ENCODE measurements at regions not wholly inside any gene's neighbourhood (a gene's known extent, or its start where the extent isn't known, plus 50 kb on each side); places are given as distances from the start of the nearest gene placed in this dataset.
"Not testable (repeated sequence)": the region's sequence is repeated elsewhere in the genome, so short reads cannot be mapped to it uniquely, and the experiment has no call there.

- Histone ChIP-seq H3K27me3 (no peaks in the 10 kb centered on the region), H3K9me3 (no peaks in the 10 kb centered on the region), H3K4me1 (no peaks in the 10 kb centered on the region), H3K27ac (no peak overlapping the region), H3K36me3 (no peaks in the 10 kb centered on the region), H3K4me3 (peak overlapping the region in 1 of 4 donors; percentile 6)
- TF ChIP-seq POLR2A (IDR thresholded peaks at IDR 0.05) (no peak), CTCF (IDR thresholded peaks at IDR 0.05) (no peak), POLR2AphosphoS5 (IDR thresholded peaks at IDR 0.05) (no peak), EP300 (IDR thresholded peaks at IDR 0.05) (no peak)
- ATAC-seq (ENCODE audit: low FRiP score in 2 of 2): peak in 1 of 2 donors; percentile 40
- peak in 1 of 2 donors; percentile 35 for DNase-seq
- WGBS, 2 donors: 52 to 64% methylated on average over 11 to 32 of the region's 46 CpGs
Measured at GRCh38 chr7:32761451-32762205, 129.9 kb downstream of the KBTBD2 start.

GRCh38 chr7:32760755-32761154 is 130.8 kb downstream of the KBTBD2 start:
- not testable (repeated sequence) for DNase-seq; H3K4me3 ChIP-seq; H3K4me1 ChIP-seq; H3K27me3 ChIP-seq; H3K9me3 ChIP-seq; ATAC-seq (ENCODE audit: low FRiP score in 2 of 2); H3K27ac ChIP-seq; H3K36me3 ChIP-seq
- WGBS, 2 donors: 89 to 90% methylated on average over 5 of the region's 5 CpGs

GRCh38 chr7:32759859-32760258 is 131.7 kb downstream of the KBTBD2 start:
- not testable (repeated sequence) for H3K36me3 ChIP-seq; DNase-seq; H3K9me3 ChIP-seq; H3K4me3 ChIP-seq; H3K27ac ChIP-seq; H3K27me3 ChIP-seq; H3K4me1 ChIP-seq; ATAC-seq (ENCODE audit: low FRiP score in 2 of 2)
- 90 to 93% methylated on average over 3 of the region's 3 CpGs for WGBS, 2 donors

- not testable (repeated sequence) for H3K4me1 ChIP-seq; H3K9me3 ChIP-seq; H3K36me3 ChIP-seq; H3K27ac ChIP-seq; ATAC-seq (ENCODE audit: low FRiP score in 2 of 2); H3K27me3 ChIP-seq; H3K4me3 ChIP-seq
- peak in 1 of 2 donors; percentile 56 for DNase-seq
- 94 to 96% methylated on average over 3 to 9 of the region's 29 CpGs for WGBS, 2 donors
Measured at GRCh38 chr7:32753872-32754271, 137.7 kb downstream of the KBTBD2 start.

- ATAC-seq (ENCODE audit: low FRiP score in 2 of 2); H3K9me3 ChIP-seq: not testable (repeated sequence)
- 68 to 74% methylated on average over 2 of the region's 2 CpGs for WGBS, 2 donors
Measured at GRCh38 chr7:32748337-32748736, 143.2 kb downstream of the KBTBD2 start.

GRCh38 chr7:32747443-32748148 is 144.0 kb downstream of the KBTBD2 start:
- not testable (repeated sequence) for H3K4me3 ChIP-seq; H3K27ac ChIP-seq; H3K36me3 ChIP-seq; ATAC-seq (ENCODE audit: low FRiP score in 2 of 2); DNase-seq; H3K4me1 ChIP-seq; H3K27me3 ChIP-seq; H3K9me3 ChIP-seq
- WGBS, 2 donors: 88 to 90% methylated on average over 6 of the region's 6 CpGs

More at GRCh38 chr7:32748337-32748736, 143.2 kb downstream of the KBTBD2 start:
- H3K4me3 ChIP-seq, DNase-seq, H3K27me3 ChIP-seq, H3K27ac ChIP-seq, H3K36me3 ChIP-seq, H3K4me1 ChIP-seq: not testable (repeated sequence)

- not testable (repeated sequence) for ATAC-seq (ENCODE audit: low FRiP score in 2 of 2); H3K4me3 ChIP-seq; H3K4me1 ChIP-seq; H3K27me3 ChIP-seq; DNase-seq; H3K9me3 ChIP-seq; H3K36me3 ChIP-seq; H3K27ac ChIP-seq
- WGBS, 2 donors: 89 to 90% methylated on average over 4 of the region's 4 CpGs
Measured at GRCh38 chr7:32741853-32742476, 149.6 kb downstream of the KBTBD2 start.

- not testable (repeated sequence) for H3K9me3 ChIP-seq; H3K4me3 ChIP-seq; H3K27ac ChIP-seq; DNase-seq; H3K36me3 ChIP-seq; H3K27me3 ChIP-seq; H3K4me1 ChIP-seq; ATAC-seq (ENCODE audit: low FRiP score in 2 of 2)
- WGBS, 2 donors: 100% methylated on average over 1 of the region's 1 CpG
Measured at GRCh38 chr7:32739749-32740148, 151.8 kb downstream of the KBTBD2 start.

- ATAC-seq (ENCODE audit: low FRiP score in 2 of 2); H3K9me3 ChIP-seq; H3K27ac ChIP-seq; H3K4me3 ChIP-seq; H3K4me1 ChIP-seq; H3K27me3 ChIP-seq; DNase-seq; H3K36me3 ChIP-seq: not testable (repeated sequence)
- WGBS, 2 donors: 84 to 99% methylated on average over 3 of the region's 3 CpGs
Measured at GRCh38 chr7:32738390-32738789, 153.2 kb downstream of the KBTBD2 start.

- not testable (repeated sequence) for H3K27ac ChIP-seq; ATAC-seq (ENCODE audit: low FRiP score in 2 of 2); H3K36me3 ChIP-seq; DNase-seq; H3K4me3 ChIP-seq; H3K27me3 ChIP-seq; H3K4me1 ChIP-seq; H3K9me3 ChIP-seq
- 79 to 87% methylated on average over 4 of the region's 4 CpGs for WGBS, 2 donors
Measured at GRCh38 chr7:32732767-32733166, 158.8 kb downstream of the KBTBD2 start.

- 32 to 33% methylated on average over 4 to 5 of the region's 5 CpGs for WGBS, 2 donors
- not testable (repeated sequence) for DNase-seq; ATAC-seq (ENCODE audit: low FRiP score in 2 of 2); H3K36me3 ChIP-seq; H3K27me3 ChIP-seq; H3K27ac ChIP-seq; H3K9me3 ChIP-seq
- H3K4me1 ChIP-seq: peaks cover 0 to 13% (median 0%) of the 10 kb centered on the region in 4 donors
- H3K4me3 ChIP-seq: peak overlapping the region in 3 of 4 donors; percentile 87 to 92 (median 90)
Measured at GRCh38 chr7:32729335-32729675, 162.3 kb downstream of the KBTBD2 start.
